Jurkat, Clone E6-1 (cell line): ENCODE measurements at regions not wholly inside any gene's neighbourhood (a gene's known extent, or its start where the extent isn't known, plus 50 kb on each side); places are given as distances from the start of the nearest gene placed in this dataset.

Experiments used
- DNase-seq: peaks from one replicate; pipeline ENCODE4 v3.0.0-alpha.2; 2011; ENCODE audit warnings: low read depth, low spot score
- H3K4me3 ChIP-seq: 2 replicates; pipeline ENCODE4 v1.5.1; 2011; ENCODE audit warnings: mild to moderate bottlenecking, low read length, control low read depth, moderate library complexity

DNA sequence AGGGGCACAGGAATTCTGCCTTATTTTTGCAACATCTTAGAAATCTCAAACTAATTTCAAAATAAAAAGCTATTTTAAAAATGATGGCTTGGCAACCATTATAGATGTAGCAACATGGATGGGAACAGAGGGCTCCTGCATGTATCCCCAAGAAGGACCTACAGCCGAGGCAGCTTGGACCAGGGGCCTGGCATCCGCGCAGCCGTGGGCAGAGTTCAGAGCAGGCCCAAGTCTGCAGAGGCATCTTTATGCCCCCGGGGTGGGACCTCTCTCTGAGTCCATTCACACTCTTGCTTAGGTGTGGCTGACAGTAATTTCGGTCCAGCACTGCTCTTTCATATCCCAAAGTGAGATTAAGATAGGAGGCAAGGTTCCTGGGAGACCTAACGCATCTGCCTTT is 425.8 kb upstream of the MYT1L start:
- DNase-seq = no peak
- no peak overlapping the region for H3K4me3 ChIP-seq

DNA sequence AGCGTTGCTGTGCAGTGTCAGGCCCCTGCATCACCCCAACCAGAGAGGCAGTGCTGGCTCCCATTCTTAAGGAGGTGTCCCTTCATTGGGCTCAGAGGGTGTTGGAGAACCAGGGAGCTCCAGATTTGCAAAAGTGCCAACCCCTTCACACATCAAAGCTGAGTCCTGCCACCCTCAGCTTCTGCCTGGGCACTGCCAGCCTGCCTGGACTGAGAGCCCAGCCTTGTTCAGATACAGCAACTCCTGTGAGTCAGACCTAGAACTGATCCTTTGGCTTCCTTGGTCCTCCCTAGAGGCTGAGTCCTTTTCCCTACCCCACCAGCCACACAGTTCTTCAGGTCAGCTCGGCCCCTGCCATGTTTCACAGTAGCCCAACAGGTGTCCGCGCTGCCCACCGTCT is 424.9 kb upstream of the MYT1L start:
- DNase-seq = no peak
- H3K4me3 ChIP-seq = no peak overlapping the region

GRCh38 chr2:2754940-2755339 is 423.9 kb upstream of the MYT1L start:
- no peak for DNase-seq
- H3K4me3 ChIP-seq = no peak overlapping the region

- H3K4me3 ChIP-seq = no peak overlapping the region
- no peak for DNase-seq
These were observed 420.7 kb upstream of the MYT1L start for GRCh38 chr2:2751715-2752315.

DNA sequence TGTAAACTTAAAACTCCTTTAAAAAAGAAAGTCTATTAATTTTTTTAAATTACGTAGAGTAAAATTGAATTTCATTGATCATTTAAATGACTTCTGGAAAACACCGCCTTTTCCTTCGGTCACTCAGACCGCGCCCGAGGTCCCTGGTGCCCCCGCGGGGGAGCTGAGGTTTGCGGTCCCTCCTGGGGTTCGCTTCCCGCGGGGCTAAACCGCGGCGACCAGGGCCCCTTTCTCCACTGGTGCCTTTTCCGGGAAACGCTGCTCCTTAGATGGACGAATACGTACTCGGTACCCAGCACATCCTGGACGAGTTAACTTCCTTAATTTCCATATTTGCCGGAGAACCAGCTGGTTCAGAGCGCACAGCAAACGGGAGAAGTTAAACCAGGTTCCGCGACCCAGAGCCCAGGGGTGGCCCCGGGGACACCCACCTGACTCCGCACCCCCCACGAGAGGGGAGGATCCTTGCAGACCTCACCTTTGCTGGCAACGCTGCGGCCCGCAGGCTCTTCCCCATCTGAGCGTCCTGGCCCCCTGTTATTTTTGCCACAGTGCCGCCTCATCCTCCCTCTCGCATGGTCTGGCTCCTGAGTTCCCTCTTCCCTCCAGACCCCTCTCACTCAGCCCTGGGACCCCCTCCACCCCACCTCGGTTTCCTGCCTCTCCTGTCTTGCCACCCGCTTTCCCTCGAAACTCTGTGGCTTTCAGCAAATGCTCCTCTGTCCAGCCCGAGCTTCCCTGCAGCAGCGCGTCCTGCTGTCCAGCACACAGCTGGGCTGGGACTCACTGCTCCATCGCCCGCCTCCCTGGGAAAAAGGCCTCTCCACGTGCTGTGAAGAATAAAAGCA is 420.0 kb upstream of the MYT1L start:
- no peak overlapping the region for H3K4me3 ChIP-seq
- no peak for DNase-seq

DNA sequence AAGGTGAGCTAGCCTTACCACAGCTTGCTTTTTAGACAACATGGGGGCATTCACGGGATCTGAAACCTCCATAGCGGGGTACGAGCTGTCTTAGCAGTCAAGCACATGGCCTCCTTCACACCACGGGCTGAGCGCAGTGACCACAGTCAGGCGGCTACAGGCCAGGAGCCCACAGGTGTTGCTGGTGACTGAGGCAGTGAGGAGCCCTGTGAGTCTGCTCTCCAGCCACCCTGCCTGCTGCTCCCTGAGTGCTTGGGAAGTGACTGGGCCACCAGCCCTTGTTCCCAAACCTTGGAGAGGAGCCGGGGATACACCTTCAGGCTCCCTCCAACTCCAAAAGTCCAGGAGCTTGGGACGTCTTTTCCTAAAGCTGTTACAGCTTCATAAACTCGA is 418.1 kb upstream of the MYT1L start:
- no peak overlapping the region for H3K4me3 ChIP-seq
- no peak for DNase-seq

GRCh38 chr2:2748399-2749205 is 417.5 kb upstream of the MYT1L start:
- no peak for DNase-seq
- no peak overlapping the region for H3K4me3 ChIP-seq

- H3K4me3 ChIP-seq = no peak overlapping the region
- DNase-seq = no peak
These were observed 416.8 kb upstream of the MYT1L start for GRCh38 chr2:2747797-2748301.

DNA sequence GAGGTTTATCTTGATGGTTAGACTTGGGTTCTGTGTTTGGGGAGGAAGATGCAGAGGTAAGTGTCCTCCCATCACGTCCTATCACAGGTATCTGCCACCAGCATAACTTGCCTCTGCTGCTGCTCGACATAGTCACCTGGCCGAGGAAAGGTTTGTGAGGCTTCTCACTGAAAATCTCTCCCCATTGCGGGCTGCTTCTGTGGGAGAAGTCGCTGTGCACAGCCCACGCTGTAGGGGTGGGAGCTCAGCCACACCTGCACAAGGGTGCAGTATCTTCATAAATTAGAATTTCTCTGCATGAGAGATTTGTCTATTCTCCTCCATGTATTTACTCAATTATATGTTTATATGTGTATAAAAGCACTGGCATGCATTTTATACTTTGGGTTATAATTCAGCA is 415.7 kb upstream of the MYT1L start:
- no peak overlapping the region for H3K4me3 ChIP-seq
- DNase-seq = no peak

DNA sequence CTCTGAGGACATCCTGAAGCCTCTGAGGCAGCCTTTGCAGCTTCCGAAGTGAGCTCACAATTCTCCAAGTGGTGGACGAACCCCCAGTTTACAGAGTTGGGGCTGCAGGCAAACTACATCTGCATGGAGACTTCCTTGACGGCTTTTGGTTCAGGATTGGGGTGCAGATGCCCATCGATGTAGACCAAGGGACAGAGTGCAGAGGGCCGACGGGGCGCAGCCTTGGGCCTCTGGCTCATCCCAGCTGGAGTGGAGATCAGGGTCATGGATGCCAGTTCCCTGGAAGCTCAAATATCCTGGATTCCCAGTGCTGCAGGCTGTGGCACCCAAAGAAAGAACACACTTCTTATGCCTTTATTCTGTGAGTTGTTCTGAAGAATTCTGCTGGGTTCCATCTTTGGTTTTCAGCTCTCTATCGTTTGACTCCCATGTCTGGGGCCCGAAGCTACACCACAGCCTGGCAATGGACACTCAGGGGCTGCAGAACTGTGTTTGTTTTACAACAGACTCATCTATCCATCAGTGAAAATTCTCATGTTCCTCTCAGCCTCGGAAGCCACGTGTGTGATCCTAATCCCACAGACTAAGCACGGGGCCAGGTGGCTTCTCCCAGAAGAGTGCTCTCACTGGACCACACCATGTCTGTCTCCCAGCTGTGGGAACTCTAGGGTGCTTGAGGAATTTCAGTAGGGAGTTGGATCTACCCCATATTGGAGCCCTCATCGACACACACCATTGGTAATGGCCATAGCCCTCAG is 414.1 kb upstream of the MYT1L start:
- no peak overlapping the region for H3K4me3 ChIP-seq
- DNase-seq = no peak

DNA sequence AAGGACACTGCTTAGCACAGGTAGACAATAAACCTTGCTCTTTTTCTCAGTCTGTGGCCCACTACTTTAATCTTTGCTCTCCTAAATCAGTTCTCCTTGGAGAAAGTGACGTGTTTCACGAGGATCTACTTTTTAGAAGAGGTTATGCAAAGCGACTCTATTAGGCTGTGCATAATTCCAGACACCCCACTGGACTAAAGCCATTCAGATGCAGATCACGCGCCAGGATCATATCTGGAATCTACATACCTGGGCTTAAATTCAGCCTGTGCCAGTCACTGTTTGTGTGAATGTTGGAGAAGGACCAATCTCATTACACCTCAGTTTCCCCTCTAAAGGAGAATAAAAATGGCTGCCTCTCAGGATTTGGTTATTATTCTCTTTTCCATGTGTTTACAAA is 413.0 kb upstream of the MYT1L start:
- DNase-seq = no peak
- H3K4me3 ChIP-seq = no peak overlapping the region

DNA sequence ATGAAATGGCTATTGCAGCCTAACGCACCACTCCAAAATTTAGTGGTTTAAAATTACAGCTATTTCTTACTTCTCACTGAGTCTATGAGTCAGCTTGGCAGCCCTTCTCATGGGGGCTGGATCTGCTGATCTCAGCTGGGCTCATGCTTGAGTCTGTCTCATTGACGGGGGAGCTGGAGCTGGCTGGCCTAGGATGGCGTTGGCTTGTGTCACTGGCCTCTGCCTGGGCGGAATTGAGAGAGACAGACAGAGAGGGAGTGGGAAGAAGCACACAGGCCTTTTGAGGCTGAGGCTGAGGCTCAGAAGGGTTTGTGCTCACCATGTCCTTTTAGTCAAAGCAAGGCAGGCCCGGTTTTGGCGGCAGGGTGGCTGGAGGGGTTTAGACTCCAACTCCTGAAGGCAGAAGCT is 412.1 kb upstream of the MYT1L start:
- H3K4me3 ChIP-seq = no peak overlapping the region
- DNase-seq = no peak

DNA sequence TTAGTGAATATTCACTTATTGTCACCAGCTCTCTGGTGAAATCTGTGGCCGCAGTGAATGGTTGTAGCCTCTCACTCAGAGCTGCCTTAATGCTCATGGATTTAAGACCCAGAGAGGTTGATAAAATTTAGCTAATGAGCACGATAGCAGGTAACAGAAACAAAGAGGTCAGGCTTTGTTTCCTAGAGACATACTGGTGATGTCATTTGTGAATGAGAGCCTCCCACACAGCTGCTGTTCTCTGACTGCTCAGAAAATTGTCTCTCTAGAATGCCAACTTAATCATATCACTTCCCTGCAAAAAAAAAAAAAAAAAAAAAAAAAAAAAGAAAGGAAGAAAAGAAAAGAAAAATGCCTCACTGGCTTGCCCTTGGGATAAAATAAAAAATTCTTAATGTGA is 411.7 kb upstream of the MYT1L start:
- no peak overlapping the region for H3K4me3 ChIP-seq
- no peak for DNase-seq

- no peak for DNase-seq
These were observed 409.2 kb upstream of the MYT1L start for GRCh38 chr2:2740238-2740775.

GRCh38 chr2:2739231-2739795 is 408.2 kb upstream of the MYT1L start:
- no peak overlapping the region for H3K4me3 ChIP-seq
- DNase-seq = no peak

More at GRCh38 chr2:2740238-2740775, 409.2 kb upstream of the MYT1L start:
- no peak overlapping the region for H3K4me3 ChIP-seq

- DNase-seq = no peak
- H3K4me3 ChIP-seq = no peak overlapping the region
These were observed 407.6 kb upstream of the MYT1L start for GRCh38 chr2:2738684-2739083.

DNA sequence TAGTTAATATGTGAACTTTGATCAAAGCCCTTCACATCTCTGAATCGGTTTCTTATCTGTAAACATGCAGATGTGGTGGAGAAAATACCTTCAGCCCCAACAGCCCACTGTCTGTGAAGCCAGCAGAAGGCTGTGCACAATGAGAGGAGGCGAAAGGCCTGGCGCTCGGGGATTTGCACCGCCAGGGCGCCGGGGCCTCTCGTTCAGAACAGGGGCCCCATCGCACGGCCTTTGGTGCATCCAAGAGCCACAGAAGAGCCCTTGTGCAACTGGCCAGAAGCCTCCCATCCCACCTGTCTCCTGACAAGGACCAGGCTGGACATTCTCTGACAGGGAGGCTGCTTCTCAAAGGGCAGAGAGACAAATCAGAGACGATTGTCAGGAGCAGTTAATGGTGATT is 407.2 kb upstream of the MYT1L start:
- DNase-seq = no peak
- H3K4me3 ChIP-seq = no peak overlapping the region

DNA sequence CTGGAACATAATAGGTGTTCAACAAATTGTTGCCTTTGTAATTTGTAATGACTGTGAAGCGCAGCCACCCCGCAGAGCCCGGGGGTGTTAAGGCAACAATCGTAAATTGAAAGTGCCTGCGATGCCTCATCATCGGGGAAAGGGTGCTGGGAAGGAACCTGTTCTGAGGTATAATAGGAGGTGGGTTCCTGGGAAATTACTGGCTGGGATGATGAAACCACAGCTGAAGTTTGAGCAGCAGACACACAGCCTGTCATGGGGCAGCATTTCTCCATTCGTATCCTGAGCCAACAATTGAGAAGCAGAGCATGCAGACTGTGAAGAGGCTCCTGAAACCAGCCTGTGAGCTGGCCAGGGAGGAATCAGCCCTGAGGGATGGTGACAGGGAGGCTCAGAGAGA is 404.0 kb upstream of the MYT1L start:
- H3K4me3 ChIP-seq = no peak overlapping the region
- no peak for DNase-seq

DNA sequence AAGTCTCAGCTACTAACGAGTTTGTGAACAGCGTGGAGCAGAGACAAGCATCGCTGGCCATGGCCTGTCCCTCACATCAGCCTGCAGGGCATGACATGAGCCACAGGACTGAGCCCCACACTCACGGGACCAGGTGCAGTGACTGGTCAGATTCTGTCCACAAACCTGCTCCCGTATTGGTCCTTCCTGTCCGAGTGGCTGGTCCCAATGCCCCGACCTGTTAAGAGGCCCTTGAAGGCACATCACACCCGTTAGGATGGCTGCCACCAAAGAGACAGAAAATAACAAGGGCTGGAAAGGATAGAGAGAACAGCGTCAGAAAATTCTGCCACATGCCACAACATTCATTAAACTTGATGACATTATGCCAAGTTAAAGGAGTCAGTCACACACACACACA is 403.2 kb upstream of the MYT1L start:
- DNase-seq = no peak
- no peak overlapping the region for H3K4me3 ChIP-seq
